Liver (tissue), 7 donors: ENCODE measurements at regions not wholly inside any gene's neighbourhood (a gene's known extent, or its start where the extent isn't known, plus 50 kb on each side); places are given as distances from the start of the nearest gene placed in this dataset.

Experiments
- DNase-seq: peaks from one replicate; pipeline ENCODE4 v3.0.0-alpha.2; 2017; ENCODE audit warnings: low spot score
- H3K27ac ChIP-seq, 2 donors: one replicate each; pipeline ENCODE4 v1.7.0; 2013; ENCODE audit warnings: inconsistent platforms in 2 of 2, low read length in 2 of 2, control low read depth in 1 of 2, low read depth in 1 of 2, mild to moderate bottlenecking in 1 of 2
- H3K27me3 ChIP-seq, 4 donors: one replicate each; pipeline versions ENCODE4 v1.6.1 to v1.7.0; 2013; ENCODE audit warnings: low read length in 3 of 4, inconsistent platforms in 1 of 4, mild to moderate bottlenecking in 1 of 4, moderate library complexity in 1 of 4; ENCODE audit not compliant: control insufficient read depth in 4 of 4, insufficient read depth in 4 of 4
- H3K36me3 ChIP-seq, 4 donors: one replicate each; pipeline versions ENCODE4 v1.6.1 to v1.7.0; 2013; ENCODE audit warnings: low read length in 3 of 4, mild to moderate bottlenecking in 3 of 4, low read depth in 1 of 4, moderate library complexity in 1 of 4; ENCODE audit not compliant: control insufficient read depth in 4 of 4, insufficient read depth in 3 of 4
- H3K4me1 ChIP-seq, 4 donors: one replicate each; pipeline versions ENCODE4 v1.6.1 to v1.7.0; 2013; ENCODE audit warnings: low read length in 3 of 4, mild to moderate bottlenecking in 3 of 4, moderate library complexity in 1 of 4; ENCODE audit not compliant: control insufficient read depth in 4 of 4, insufficient read depth in 4 of 4
- H3K4me3 ChIP-seq, 3 donors: one replicate each; pipeline versions ENCODE4 v1.6.1 to v1.7.0; 2013; ENCODE audit warnings: low read length in 3 of 3, control low read depth in 1 of 3, low read depth in 1 of 3, mild to moderate bottlenecking in 1 of 3
- H3K9ac ChIP-seq, 2 donors: one replicate each; pipeline ENCODE4 v1.7.0; 2013; ENCODE audit warnings: low read length in 2 of 2, mild to moderate bottlenecking in 2 of 2, moderate library complexity in 2 of 2, control low read depth in 1 of 2, low read depth in 1 of 2
- H3K9me3 ChIP-seq, 4 donors: one replicate each; pipeline versions ENCODE4 v1.6.1 to v1.7.0; 2013; ENCODE audit warnings: low read length in 3 of 4; ENCODE audit not compliant: control insufficient read depth in 4 of 4
- FOXA2 ChIP-seq: IDR thresholded peaks from 2 replicates; pipeline ENCODE4 v1.6.1; 2016; ENCODE audit warnings: antibody characterized with exemption
- JUND ChIP-seq, 2 donors: IDR thresholded peaks; 2 replicates each; pipeline ENCODE4 v1.6.1; 2016; ENCODE audit warnings: antibody characterized with exemption in 2 of 2
- RXRA ChIP-seq, 2 donors: IDR thresholded peaks; 2 replicates each; pipeline ENCODE4 v1.6.1; 2017 to 2018; ENCODE audit warnings: antibody characterized with exemption in 2 of 2, mild to moderate bottlenecking in 1 of 2
- WGBS: extraction: QIAGEN DNeasy Blood & Tissue Kit; methylation state at CpG from one replicate; pipeline ENCODE4 v1.1.7; 2013; 5-methylcytosine and 5-hydroxymethylcytosine counted together
- TF ChIP-seq, protein P1 (sequence below): IDR thresholded peaks from 2 replicates; pipeline ENCODE4 v1.6.1; 2016; ENCODE audit warnings: antibody characterized with exemption, mild to moderate bottlenecking
- TF ChIP-seq, protein P2 (sequence below): IDR thresholded peaks from 2 replicates; pipeline ENCODE4 v1.6.1; 2016; ENCODE audit warnings: antibody characterized with exemption
- donor health status: healthy.
- donor health status: healthy.
- donor health status: healthy.
- donor health status: healthy.

DNA sequence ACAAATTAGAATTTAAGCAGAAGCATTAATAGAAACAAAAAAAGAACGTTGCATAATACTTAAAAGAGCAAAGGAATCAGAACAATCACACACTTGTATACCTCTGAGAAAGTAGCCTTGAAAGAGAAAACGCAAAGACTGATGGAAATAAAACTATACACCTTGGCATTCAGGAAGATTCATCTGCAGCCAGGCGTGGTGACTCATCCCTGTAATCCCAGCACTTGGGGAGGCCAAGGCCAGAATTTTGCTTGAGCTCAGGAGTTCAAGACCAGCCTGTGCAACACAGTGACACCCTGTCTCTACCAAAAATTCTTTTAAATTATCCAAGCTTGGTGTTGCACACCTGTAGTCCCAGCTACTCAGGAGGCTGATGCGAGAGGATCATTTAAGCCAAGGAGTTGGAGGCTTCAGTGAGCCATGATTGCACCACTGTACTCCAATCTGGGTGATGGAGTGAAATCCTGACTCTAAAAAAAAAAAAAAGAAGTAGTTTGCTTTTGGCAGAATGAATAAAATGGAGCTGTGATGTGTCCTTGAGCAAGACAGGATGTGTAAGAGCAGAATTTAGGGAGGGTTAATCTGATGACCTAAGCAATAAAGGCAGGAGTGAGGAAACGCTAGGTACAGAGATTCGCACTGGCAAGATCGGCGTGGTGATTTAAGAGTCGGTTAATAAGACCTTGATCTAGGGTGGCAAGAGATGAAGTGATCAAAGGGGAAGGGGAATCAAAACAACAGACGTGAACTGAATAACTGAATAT lies 75.8 kb upstream of the NRP1 start (continued):
- TF ChIP-seq, protein P1, sequence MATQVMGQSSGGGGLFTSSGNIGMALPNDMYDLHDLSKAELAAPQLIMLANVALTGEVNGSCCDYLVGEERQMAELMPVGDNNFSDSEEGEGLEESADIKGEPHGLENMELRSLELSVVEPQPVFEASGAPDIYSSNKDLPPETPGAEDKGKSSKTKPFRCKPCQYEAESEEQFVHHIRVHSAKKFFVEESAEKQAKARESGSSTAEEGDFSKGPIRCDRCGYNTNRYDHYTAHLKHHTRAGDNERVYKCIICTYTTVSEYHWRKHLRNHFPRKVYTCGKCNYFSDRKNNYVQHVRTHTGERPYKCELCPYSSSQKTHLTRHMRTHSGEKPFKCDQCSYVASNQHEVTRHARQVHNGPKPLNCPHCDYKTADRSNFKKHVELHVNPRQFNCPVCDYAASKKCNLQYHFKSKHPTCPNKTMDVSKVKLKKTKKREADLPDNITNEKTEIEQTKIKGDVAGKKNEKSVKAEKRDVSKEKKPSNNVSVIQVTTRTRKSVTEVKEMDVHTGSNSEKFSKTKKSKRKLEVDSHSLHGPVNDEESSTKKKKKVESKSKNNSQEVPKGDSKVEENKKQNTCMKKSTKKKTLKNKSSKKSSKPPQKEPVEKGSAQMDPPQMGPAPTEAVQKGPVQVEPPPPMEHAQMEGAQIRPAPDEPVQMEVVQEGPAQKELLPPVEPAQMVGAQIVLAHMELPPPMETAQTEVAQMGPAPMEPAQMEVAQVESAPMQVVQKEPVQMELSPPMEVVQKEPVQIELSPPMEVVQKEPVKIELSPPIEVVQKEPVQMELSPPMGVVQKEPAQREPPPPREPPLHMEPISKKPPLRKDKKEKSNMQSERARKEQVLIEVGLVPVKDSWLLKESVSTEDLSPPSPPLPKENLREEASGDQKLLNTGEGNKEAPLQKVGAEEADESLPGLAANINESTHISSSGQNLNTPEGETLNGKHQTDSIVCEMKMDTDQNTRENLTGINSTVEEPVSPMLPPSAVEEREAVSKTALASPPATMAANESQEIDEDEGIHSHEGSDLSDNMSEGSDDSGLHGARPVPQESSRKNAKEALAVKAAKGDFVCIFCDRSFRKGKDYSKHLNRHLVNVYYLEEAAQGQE, result no peak

DNA sequence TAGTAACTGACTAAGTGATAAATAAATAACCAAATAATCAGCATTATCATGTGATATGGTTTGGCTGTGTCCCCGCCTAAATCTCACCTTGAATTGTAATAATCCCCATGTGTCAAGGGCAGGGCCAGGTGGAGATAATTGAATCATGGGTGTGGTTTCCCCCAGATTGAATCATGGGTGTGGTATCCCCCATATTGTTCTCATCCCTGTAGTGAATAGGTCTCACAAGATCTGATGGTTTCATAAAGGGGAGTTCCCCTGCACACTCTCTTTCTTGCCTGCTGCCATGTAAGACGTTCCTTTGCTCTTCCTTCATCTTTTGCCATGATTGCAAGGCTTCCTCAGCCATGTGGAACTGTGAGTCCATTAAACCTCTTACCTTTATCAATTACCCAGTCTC lies 72.1 kb upstream of the NRP1 start:
- H3K4me1 ChIP-seq, result no peaks in the 10 kb centered on the region
- H3K9me3 ChIP-seq, result no peaks in the 10 kb centered on the region
- TF ChIP-seq, protein P1, result no peak
- no peak for TF ChIP-seq RXRA (IDR thresholded peaks at IDR 0.05)
- H3K9ac ChIP-seq, result no peak overlapping the region
- 88% methylated on average over 2 of the region's 2 CpGs for WGBS
- no peaks in the 10 kb centered on the region for H3K36me3 ChIP-seq
- no peak for DNase-seq
- H3K27ac ChIP-seq, result no peak overlapping the region
- no peak overlapping the region for H3K4me3 ChIP-seq
- no peaks in the 10 kb centered on the region for H3K27me3 ChIP-seq

DNA sequence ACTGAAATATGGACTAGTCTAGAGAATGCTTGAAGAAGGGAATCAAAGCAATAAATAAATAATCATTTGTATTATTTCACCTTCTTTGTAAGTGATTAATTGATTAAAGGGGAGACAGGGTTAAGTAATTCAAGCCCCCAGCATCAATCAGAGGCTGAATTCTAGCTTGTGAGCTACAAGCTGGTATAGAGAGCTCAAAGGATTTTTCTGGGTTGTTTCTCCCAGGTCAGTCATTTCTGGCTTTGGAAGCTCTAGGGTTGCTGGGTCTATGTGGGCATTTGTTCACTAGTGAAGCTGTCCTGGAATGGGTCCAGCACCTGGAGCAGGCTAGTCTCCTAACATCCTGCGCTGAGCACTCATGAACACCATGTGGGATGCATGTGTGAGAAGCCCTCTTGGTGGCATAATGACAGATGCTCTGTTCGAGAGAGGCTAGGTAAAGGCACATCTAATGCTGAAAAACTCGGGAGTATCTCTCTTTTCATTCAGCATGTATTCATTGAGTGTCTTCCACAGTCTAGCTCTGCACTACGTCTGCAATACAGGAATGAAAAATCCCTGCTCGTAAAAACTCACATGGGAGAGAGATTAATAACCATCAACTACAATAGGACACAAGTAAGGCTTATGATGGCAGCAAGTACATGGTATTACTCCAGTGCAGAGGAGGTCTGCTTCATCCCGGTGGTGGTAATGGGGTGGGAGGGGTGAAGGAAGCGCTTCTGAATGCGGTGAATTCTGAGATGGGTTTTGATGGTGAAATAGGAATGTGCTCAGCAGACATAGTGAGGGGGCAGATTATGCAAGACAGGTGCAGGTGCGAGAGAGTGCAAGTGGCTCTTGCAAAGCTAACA lies 68.0 kb upstream of the NRP1 start:
- DNase-seq, result no peak
- no peaks in the 10 kb centered on the region for H3K36me3 ChIP-seq
- no peak overlapping the region for H3K9ac ChIP-seq
- H3K4me3 ChIP-seq, result no peak overlapping the region
- WGBS, result 70% methylated on average over 9 of the region's 9 CpGs
- no peaks in the 10 kb centered on the region for H3K9me3 ChIP-seq
- no peaks in the 10 kb centered on the region for H3K4me1 ChIP-seq
- no peaks in the 10 kb centered on the region for H3K27me3 ChIP-seq
- TF ChIP-seq FOXA2 (no peak), JUND (IDR thresholded peaks at IDR 0.05) (no peak), RXRA (IDR thresholded peaks at IDR 0.05) (no peak)
- TF ChIP-seq, protein P2, sequence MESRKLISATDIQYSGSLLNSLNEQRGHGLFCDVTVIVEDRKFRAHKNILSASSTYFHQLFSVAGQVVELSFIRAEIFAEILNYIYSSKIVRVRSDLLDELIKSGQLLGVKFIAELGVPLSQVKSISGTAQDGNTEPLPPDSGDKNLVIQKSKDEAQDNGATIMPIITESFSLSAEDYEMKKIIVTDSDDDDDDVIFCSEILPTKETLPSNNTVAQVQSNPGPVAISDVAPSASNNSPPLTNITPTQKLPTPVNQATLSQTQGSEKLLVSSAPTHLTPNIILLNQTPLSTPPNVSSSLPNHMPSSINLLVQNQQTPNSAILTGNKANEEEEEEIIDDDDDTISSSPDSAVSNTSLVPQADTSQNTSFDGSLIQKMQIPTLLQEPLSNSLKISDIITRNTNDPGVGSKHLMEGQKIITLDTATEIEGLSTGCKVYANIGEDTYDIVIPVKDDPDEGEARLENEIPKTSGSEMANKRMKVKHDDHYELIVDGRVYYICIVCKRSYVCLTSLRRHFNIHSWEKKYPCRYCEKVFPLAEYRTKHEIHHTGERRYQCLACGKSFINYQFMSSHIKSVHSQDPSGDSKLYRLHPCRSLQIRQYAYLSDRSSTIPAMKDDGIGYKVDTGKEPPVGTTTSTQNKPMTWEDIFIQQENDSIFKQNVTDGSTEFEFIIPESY, result no peak
- no peak overlapping the region for H3K27ac ChIP-seq
